ENCODE measurements at regions not wholly inside any gene's neighbourhood (a gene's known extent, or its start where the extent isn't known, plus 50 kb on each side); places are given as distances from the start of the nearest gene placed in this dataset.

GRCh38 chr10:28426392-28427159 lies 106.3 kb upstream of the WAC start:
- H4K91ac ChIP-seq (replicated peaks; ENCODE audit: insufficient read length, low read length) = no peak overlapping the region
- H2BK20ac ChIP-seq (ENCODE audit: low read length) = no peak overlapping the region
- H3K79me2 ChIP-seq (ENCODE audit: control insufficient read depth in 1 of 2, insufficient read depth in 2 of 2, low read length in 2 of 2) = no peaks in the 10 kb centered on the region
- H3K56ac ChIP-seq (replicated peaks; ENCODE audit: insufficient read length, low read depth, low read length) = no peak overlapping the region
- 0 out of 7 replicates have a peak, but pooled peaks cover 0 to 3% (median 0%) of the 10 kb centered on the region in 4 experiments for H3K4me1 ChIP-seq (replicated peaks in 1 of 4; ENCODE audit: control insufficient read depth in 3 of 4, insufficient read depth in 4 of 4, low read length in 3 of 4)
- ChIA-PET CTCF (ENCODE audit: partially characterized antibody) (interaction anchor here (0.9 to 1.7 kb wide), 3 partner anchors 15 to 33 kb away, joined by 3 to 4 read pairs (median 4); no protein-coding TSS in a partner anchor), POLR2A (ENCODE audit: partially characterized antibody) (no interaction called here)
- no peak for DNase-seq (ENCODE audit: low read depth in 1 of 2, low spot score in 2 of 2)
- no peak overlapping the region for H2AFZ ChIP-seq (ENCODE audit: low read length)
- H3K9ac ChIP-seq (replicated peaks in 1 of 4; ENCODE audit: extremely low read depth in 1 of 4, low read depth in 3 of 4, low read length in 3 of 4) = no peak overlapping the region
- H4K8ac ChIP-seq (ENCODE audit: extremely low read depth, insufficient read depth, low read length) = no peak overlapping the region
- H3K23me2 ChIP-seq (ENCODE audit: low read depth, low read length) = no peaks in the 10 kb centered on the region
- H3K27ac ChIP-seq (ENCODE audit: low read depth, low read length) = no peak overlapping the region
- no peak overlapping the region for H2AK5ac ChIP-seq (ENCODE audit: low read depth, low read length)
- TF ChIP-seq PHF8 (conservative IDR thresholded peaks at IDR 0.05; ENCODE audit: low read depth, low read length) (no peak), POU5F1 (IDR thresholded peaks at IDR 0.05; ENCODE audit: low read depth, low read length) (no peak), KDM1A (IDR thresholded peaks at IDR 0.05; ENCODE audit: borderline replicate concordance, low read length) (no peak), JUN (IDR thresholded peaks at IDR 0.05; ENCODE audit: low read depth, low read length) (no peak), SP2 (IDR thresholded peaks at IDR 0.05; ENCODE audit: low read length) (no peak), NANOG (IDR thresholded peaks at IDR 0.05; ENCODE audit: insufficient read depth, low read depth, low read length, poor library complexity, severe bottlenecking) (no peak), ASH2L (IDR thresholded peaks at IDR 0.05; ENCODE audit: low read length) (no peak), TEAD4 (IDR thresholded peaks at IDR 0.05; ENCODE audit: low read depth, low read length) (no peak), SIN3A (conservative IDR thresholded peaks at IDR 0.05 in 1 of 2, IDR thresholded peaks at IDR 0.05 in 1 of 2; ENCODE audit: low read depth in 1 of 2, low read length in 2 of 2) (no peak), HDAC2 (IDR thresholded peaks at IDR 0.05; ENCODE audit: borderline replicate concordance in 1 of 2, low read depth in 2 of 2, low read length in 2 of 2) (no peak)
- no peak overlapping the region for H3K14ac ChIP-seq (ENCODE audit: insufficient read length)
- H3K18ac ChIP-seq (ENCODE audit: extremely low read depth, low read length) = no peak overlapping the region
- no peak overlapping the region for H2BK12ac ChIP-seq (ENCODE audit: low read depth, low read length)
- H3K4ac ChIP-seq (replicated peaks; ENCODE audit: insufficient read length, low read depth, low read length) = no peak overlapping the region
- H3K79me1 ChIP-seq (ENCODE audit: low read depth, low read length) = no peaks in the 10 kb centered on the region
- H3K27me3 ChIP-seq (replicated peaks in 1 of 4; ENCODE audit: control insufficient read depth in 3 of 4, extremely low read depth in 1 of 4, insufficient read depth in 3 of 4, low read length in 3 of 4) = no peaks in the 10 kb centered on the region
- H4K5ac ChIP-seq (ENCODE audit: insufficient read length, low read depth, low read length) = no peak overlapping the region
- no peaks in the 10 kb centered on the region for H3K36me3 ChIP-seq (ENCODE audit: control insufficient read depth in 2 of 4, insufficient read depth in 4 of 4, low read length in 3 of 4)
- no peak overlapping the region for H2BK120ac ChIP-seq (replicated peaks; ENCODE audit: low read depth, low read length)
- H2BK5ac ChIP-seq (ENCODE audit: low read depth, low read length) = no peak overlapping the region
- H3K9me3 ChIP-seq (ENCODE audit: insufficient read depth in 2 of 2, low read depth in 1 of 2, low read length in 1 of 2) = no peaks in the 10 kb centered on the region
- FAIRE-seq = no peak
- H4K20me1 ChIP-seq (replicated peaks in 1 of 2; ENCODE audit: control insufficient read depth in 1 of 2, insufficient read depth in 2 of 2, low read length in 2 of 2) = no peaks in the 10 kb centered on the region
- no peak overlapping the region for H2BK15ac ChIP-seq (ENCODE audit: low read length)
- no peak overlapping the region for H3K4me3 ChIP-seq (ENCODE audit: extremely low read depth in 1 of 4, insufficient read depth in 2 of 4, low read depth in 3 of 4, low read length in 4 of 4)
- no peak overlapping the region for H3K23ac ChIP-seq (ENCODE audit: insufficient read length)
- no peak overlapping the region for H3K4me2 ChIP-seq (ENCODE audit: insufficient read depth in 1 of 2, low read depth in 2 of 2, low read length in 2 of 2)

All from H1 (cell line).